HEK293T (cell line): ENCODE measurements at regions not wholly inside any gene's neighbourhood (a gene's known extent, or its start where the extent isn't known, plus 50 kb on each side); places are given as distances from the start of the nearest gene placed in this dataset.

Experiments used
- CTCF ChIA-PET: fragments of 350-600 bp; formaldehyde crosslinking; extraction: SDS; loops from one replicate; lab custom pipeline; 2021; ENCODE audit warnings: antibody characterized with exemption, inconsistent platforms; lab: Yijun Ruan, JAX
- POLR2A ChIA-PET: fragments of 350-600 bp; formaldehyde crosslinking; extraction: SDS; loops from one replicate; lab custom pipeline; 2020; ENCODE audit warnings: antibody characterized with exemption, inconsistent platforms; lab: Yijun Ruan, JAX
- DNase-seq: peaks from one replicate; pipeline ENCODE4 v3.0.0; 2012; ENCODE audit warnings: mixed read lengths; ENCODE audit errors: extremely low spot score
- ARNT ChIP-seq: fragments of 450-650 bp; IDR thresholded peaks from 2 replicates; pipeline ENCODE4 v1.6.1; 2017; ENCODE audit warnings: mild to moderate bottlenecking
- BHLHE40 ChIP-seq: fragments of 450-650 bp; IDR thresholded peaks from 2 replicates; pipeline ENCODE4 v1.6.1; 2016; ENCODE audit warnings: mild to moderate bottlenecking, moderate library complexity, borderline replicate concordance
- CTBP1 ChIP-seq: fragments of 450-650 bp; IDR thresholded peaks from 2 replicates; pipeline ENCODE4 v1.6.1; 2016; ENCODE audit warnings: borderline replicate concordance
- ELF4 ChIP-seq: fragments of 450-650 bp; IDR thresholded peaks from 2 replicates; pipeline ENCODE4 v1.6.1; 2017; ENCODE audit warnings: antibody characterized with exemption
- FOXA1 ChIP-seq: fragments of 450-650 bp; IDR thresholded peaks from 2 replicates; pipeline ENCODE4 v1.6.1; 2016; ENCODE audit warnings: mild to moderate bottlenecking
- FOXK2 ChIP-seq: fragments of 450-650 bp; IDR thresholded peaks from 2 replicates; pipeline ENCODE4 v1.6.1; 2016; ENCODE audit warnings: mild to moderate bottlenecking
- FOXM1 ChIP-seq: fragments of 450-650 bp; IDR thresholded peaks from 2 replicates; pipeline ENCODE4 v1.6.1; 2017; ENCODE audit warnings: mild to moderate bottlenecking, borderline replicate concordance
- HDGF ChIP-seq: fragments of 450-650 bp; IDR thresholded peaks from 2 replicates; pipeline ENCODE4 v1.6.1; 2017; ENCODE audit warnings: antibody characterized with exemption, borderline replicate concordance
- L3MBTL2 ChIP-seq: fragments of 450-650 bp; conservative IDR thresholded peaks from 2 replicates; pipeline ENCODE4 v1.6.1; 2016; ENCODE audit warnings: mild to moderate bottlenecking
- LEF1 ChIP-seq: fragments of 450-650 bp; IDR thresholded peaks from 2 replicates; pipeline ENCODE4 v1.6.1; 2017; ENCODE audit warnings: mild to moderate bottlenecking, borderline replicate concordance
- NFRKB ChIP-seq: fragments of 450-650 bp; IDR thresholded peaks from 2 replicates; pipeline ENCODE4 v1.6.1; 2016; ENCODE audit warnings: mild to moderate bottlenecking, moderate library complexity
- SP1 ChIP-seq: fragments of 450-650 bp; IDR thresholded peaks from 2 replicates; pipeline ENCODE4 v1.6.1; 2017
- SUZ12 ChIP-seq: fragments of 450-650 bp; IDR thresholded peaks from 2 replicates; pipeline ENCODE4 v1.6.1; 2016; ENCODE audit warnings: mild to moderate bottlenecking
- TARDBP ChIP-seq: fragments of 450-650 bp; IDR thresholded peaks from 2 replicates; pipeline ENCODE4 v1.6.1; 2016
- ZNF384 ChIP-seq: fragments of 450-650 bp; IDR thresholded peaks from 2 replicates; pipeline ENCODE4 v1.6.1; 2016
- TF ChIP-seq, protein P1 (sequence below): fragments of 450-650 bp; IDR thresholded peaks from 2 replicates; pipeline ENCODE4 v1.6.1; 2016

DNA sequence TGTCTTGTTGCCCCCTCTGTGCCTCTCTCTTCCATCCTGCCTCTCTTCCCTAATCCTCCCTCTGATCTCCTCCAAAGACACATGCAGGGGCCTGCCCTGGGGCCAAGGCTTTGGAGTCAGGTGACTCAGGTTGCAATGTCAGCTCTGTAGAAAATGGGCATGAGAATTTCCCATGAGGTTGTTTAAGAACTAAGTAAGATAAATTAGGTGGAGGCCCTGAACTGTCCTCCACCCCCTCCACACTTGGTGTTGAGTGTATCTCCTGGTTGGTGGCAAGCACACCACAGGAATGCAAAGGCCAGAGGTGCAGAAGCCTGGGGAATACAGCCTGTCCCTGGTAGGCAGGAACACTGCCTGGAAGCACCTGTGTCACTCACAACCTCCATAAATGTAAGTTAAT lies 63.9 kb upstream of the GRIK3 start:
- no peak for DNase-seq
- CTCF ChIA-PET = no interaction called here
- TF ChIP-seq L3MBTL2 = no peak
- TF ChIP-seq SP1 = no peak
- no peak for TF ChIP-seq TARDBP
- no peak for TF ChIP-seq FOXK2
- TF ChIP-seq FOXA1 = no peak
- TF ChIP-seq SUZ12 = no peak
- no peak for TF ChIP-seq ARNT
- no peak for TF ChIP-seq HDGF
- no peak for TF ChIP-seq FOXM1
- TF ChIP-seq BHLHE40 = no peak
- no peak for TF ChIP-seq CTBP1
- TF ChIP-seq ZNF384 = no peak
- TF ChIP-seq ELF4 = no peak
- POLR2A ChIA-PET = no interaction called here

DNA sequence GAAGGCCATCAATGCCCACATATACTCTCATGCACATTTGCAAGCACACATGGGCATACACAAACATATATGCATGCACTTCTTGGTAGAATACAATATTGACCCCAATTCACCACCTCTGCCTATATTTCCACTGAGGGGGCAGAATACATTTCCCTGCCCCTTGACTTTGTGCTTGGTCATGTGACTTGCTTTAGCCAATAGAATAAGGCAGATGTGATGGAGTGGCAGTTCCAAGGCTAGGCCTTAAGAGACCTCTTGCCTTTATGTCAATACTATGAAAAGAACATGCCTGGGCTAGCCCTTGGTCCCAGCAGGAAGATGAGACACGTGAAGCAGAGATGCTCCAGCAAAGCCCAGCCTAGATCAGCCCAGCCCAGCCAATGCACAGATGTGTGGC lies 66.0 kb upstream of the GRIK3 start:
- TF ChIP-seq, protein P1, sequence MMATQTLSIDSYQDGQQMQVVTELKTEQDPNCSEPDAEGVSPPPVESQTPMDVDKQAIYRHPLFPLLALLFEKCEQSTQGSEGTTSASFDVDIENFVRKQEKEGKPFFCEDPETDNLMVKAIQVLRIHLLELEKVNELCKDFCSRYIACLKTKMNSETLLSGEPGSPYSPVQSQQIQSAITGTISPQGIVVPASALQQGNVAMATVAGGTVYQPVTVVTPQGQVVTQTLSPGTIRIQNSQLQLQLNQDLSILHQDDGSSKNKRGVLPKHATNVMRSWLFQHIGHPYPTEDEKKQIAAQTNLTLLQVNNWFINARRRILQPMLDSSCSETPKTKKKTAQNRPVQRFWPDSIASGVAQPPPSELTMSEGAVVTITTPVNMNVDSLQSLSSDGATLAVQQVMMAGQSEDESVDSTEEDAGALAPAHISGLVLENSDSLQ = no peak
- TF ChIP-seq BHLHE40 = no peak
- TF ChIP-seq L3MBTL2 = no peak
- no peak for TF ChIP-seq CTBP1
- TF ChIP-seq TARDBP = no peak
- no peak for TF ChIP-seq FOXA1
- ChIA-PET POLR2A (no interaction called here), CTCF (no interaction called here)
- no peak for DNase-seq

DNA sequence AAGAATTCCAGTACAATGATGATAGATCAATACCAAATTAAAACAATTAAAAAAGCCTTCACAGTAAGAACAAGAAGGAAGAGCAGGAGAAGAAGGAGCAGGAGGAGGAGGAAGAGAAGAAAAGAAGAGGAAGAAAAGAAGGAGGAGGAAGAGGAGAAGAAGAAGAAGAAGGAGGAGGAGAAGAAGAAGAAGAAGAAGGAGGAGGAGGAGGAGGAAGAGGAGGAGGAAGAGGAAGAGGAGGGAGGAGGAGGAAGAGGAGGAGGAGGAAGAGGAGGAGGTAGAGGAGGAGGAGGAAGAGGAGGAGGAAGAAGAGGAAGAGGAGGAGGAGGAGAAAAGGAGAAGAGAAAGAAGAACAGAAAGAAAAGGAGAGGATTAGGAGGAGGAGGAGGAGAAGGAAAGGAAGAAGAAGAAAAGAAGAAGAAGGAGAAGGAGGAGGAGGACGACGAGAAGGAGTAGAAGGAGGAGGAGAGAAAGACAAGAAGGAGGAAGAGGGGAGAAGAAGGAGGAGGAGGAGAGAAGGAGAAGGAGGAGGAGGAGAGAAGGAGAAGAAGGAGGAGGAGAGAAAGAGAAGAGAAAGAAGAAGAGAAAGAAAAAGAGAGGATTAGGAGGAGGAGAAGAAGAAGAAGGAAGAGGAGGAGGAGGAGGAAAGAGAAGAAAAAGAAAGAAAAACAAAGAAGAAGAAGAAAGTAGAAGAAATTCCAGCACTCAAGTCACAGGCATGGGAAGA lies 68.5 kb upstream of the GRIK3 start:
- no peak for TF ChIP-seq ZNF384
- TF ChIP-seq FOXA1 = no peak
- TF ChIP-seq ARNT = no peak
- TF ChIP-seq FOXK2 = no peak
- no peak for TF ChIP-seq FOXM1
- no peak for TF ChIP-seq L3MBTL2
- no peak for TF ChIP-seq SUZ12
- TF ChIP-seq NFRKB = no peak
- TF ChIP-seq SP1 = no peak
- TF ChIP-seq, protein P1 = no peak
- TF ChIP-seq ELF4 = no peak
- TF ChIP-seq CTBP1 = no peak
- no peak for TF ChIP-seq LEF1
- DNase-seq = no peak
- POLR2A ChIA-PET = no interaction called here
- CTCF ChIA-PET = no interaction called here

DNA sequence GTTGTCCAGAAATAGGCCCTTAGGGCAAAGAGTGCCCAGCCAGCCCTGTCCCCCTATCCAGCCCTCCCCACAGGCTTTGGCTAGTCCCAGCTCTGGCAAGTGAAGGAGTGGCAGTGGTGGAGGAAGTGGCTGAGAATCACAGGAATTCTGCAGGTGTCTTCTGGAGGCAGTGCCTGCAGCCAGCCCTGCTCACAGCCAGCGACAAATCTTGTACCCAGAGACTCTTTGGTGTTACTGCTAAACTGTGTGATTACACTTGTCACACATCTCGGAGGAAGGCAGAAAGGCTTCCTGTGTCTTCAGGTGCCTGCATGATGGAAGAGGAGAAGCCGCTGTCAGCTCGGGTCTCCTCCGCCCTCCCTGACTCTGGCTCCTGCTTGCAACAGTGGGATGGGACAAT lies 71.6 kb upstream of the GRIK3 start:
- CTCF ChIA-PET = no interaction called here
- no peak for TF ChIP-seq SP1
- TF ChIP-seq, protein P1 = no peak
- TF ChIP-seq CTBP1 = no peak
- TF ChIP-seq LEF1 = no peak
- TF ChIP-seq L3MBTL2 = no peak
- POLR2A ChIA-PET = no interaction called here
- DNase-seq = no peak

DNA sequence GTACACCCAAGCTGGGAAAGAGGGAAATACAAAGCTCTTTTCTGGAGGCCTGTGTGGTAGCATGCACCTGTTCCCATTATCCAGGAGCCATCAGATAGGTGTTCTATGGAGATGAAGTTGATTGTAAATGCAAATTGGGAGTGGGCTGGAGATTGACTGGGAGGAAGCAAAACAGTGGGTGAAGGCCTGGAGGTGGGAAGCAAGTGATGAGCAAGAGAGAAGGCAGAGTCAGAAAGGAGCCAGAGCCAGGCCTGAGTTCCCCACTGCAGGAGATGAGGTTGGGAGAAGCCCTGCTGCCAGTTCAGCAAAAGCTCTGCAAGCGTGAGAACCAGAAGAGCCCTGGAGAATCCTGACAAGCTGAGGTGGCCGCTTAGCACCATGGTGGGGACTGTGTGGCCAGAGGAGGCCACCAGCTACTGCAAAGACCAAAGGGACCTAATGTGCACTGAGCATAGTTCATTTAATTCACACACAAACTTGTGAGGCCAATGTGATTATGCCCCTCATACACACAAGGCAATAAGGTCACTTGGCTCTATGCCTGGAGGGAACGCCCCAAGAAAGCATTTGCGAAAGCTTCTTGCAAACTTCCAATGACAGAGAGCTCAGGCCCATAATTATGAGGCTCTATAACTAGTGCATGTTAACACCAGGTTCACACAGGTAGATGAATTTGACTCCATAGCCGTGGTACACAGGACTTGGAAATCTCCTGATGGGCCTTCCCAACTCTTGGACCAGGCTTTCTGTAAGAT lies 73.0 kb upstream of the GRIK3 start:
- TF ChIP-seq CTBP1 (no peak), NFRKB (no peak), ZNF384 (no peak), TARDBP (no peak), LEF1 (no peak), HDGF (no peak), BHLHE40 (no peak), SP1 (no peak)
- ChIA-PET POLR2A (no interaction called here), CTCF (no interaction called here)
- DNase-seq = no peak

DNA sequence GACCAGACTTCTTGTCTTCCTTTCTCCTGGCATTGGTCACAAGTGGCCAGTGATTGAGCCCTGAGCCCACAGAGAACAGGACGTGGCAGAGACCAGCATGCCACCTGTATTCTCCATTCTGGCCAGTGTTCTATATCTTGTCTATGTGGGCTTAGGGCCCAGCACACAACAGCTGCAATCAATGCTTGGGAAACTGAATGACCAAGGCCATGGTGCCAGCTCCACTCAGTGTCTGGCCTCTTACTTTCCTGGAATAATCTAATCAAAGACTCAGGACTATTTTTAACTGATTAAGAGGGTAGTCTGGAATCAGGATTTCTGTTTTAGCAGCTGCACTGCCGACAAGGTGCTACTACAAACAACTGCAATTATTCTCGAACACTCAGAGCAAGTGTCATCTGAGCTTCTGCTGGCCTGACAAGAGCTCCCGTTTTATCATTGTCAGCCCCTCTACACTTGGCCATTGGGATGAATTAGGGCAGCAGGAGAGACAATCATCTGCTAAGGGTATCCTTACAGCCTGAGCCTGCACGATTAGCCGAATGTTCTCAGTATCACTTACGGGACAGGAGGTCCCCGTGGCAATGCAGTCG lies 74.4 kb upstream of the GRIK3 start:
- ChIA-PET POLR2A (no interaction called here), CTCF (no interaction called here)
- no peak for DNase-seq
- TF ChIP-seq ZNF384 (no peak), ARNT (no peak), ELF4 (no peak), LEF1 (no peak)
- TF ChIP-seq, protein P1 = no peak
